HG02938 (cell line): ENCODE measurements at regions not wholly inside any gene's neighbourhood (a gene's known extent, or its start where the extent isn't known, plus 50 kb on each side); places are given as distances from the start of the nearest gene placed in this dataset.
A peak's percentile ranks its signal among the peaks of the same experiment; 100 is the strongest.
"Not testable (repeated sequence)": the region's sequence is repeated elsewhere in the genome, so short reads cannot be mapped to it uniquely, and the experiment has no call there.

Experiments used
- ATAC-seq: cut with Tn5 transposase; IDR thresholded peaks from one replicate; pipeline ENCODE4 v1.9.1; 2021; ENCODE audit warnings: mild to moderate bottlenecking, moderate library complexity; ENCODE audit not compliant: unreplicated experiment

DNA sequence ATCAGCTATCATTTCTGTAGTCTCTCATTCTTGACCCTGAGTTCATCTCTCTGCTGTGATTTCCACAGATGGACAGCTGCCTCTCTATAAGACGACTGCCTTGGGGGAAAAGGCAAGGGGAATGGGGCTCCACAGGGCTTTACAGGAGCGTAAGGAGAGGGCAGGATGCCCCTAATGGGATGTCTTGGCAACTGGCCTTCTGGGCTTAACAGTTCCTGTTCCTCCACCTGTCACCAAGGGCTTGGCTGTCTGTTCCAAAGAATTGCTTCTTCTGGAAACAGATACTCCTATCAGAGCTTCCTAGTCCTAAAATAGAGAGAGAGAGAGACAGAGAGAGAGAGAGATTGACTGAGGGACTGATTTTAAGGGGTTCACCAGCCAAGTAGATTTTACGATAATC is 181.9 kb downstream of the TMEM200A start:
- ATAC-seq = no peak

GRCh38 chr6:130557481-130558112 is 191.8 kb downstream of the TMEM200A start:
- peak; percentile 69 for ATAC-seq

DNA sequence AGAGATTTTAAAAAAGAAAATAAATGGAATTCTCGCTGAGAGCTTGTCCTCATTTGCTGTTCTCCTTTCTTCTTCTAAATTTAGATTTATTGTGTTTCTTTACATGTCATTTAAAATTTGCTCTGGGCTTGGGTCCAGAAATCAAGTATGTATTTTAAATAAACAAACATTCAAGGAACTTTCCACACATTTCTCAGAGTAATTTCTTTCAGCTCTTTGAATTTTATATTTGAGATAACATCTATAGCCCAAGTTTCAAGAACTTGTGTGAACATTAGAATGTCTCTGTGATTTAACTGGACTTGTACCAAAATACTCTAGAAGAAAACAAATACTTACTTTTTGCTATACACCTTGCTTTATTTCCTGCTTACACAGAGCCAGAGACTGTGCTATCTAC is 192.3 kb downstream of the TMEM200A start:
- ATAC-seq = no peak

GRCh38 chr6:130559166-130559565 is 193.3 kb downstream of the TMEM200A start:
- no peak for ATAC-seq

DNA sequence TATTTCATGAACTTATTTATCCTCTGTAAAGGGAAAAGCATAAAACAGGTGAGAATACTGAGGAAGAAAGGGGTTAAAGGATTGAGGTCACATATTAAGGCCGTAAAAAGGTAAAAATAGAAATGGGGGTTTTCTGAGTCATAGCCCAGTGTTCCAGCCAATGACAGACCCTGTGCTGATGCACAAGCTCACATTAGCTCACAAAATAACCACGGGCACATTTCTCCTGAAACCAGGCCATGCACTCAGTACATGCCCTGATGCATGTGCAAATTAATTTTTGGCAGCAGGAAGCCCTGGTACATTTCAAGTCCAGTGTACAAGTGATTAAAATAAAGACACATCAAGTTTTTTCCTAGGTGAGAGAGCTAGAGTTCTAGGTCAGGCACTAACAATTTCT is 194.4 kb downstream of the TMEM200A start:
- no peak for ATAC-seq

DNA sequence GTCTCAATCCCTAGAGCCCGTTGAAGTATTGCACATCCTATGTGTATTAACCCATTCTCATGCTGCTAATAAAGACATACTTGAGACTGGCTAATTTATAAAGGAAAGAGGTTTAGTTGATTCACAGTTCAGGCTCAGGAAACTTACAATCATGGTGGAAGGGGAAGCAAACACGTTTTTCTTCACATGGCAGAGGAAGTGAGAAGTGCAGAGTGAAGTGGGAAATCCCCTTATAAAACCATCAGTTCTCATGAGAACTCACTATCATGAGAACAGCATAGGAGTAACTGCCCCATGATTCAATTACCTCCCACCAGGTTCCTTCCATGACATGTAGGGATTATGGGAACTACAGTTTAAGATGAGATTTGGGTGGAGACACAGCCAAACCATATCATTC is 195.3 kb downstream of the TMEM200A start:
- ATAC-seq = not testable (repeated sequence)

- ATAC-seq = no peak
Observed at GRCh38 chr6:130565696-130566095, 199.9 kb downstream of the TMEM200A start.

- ATAC-seq = no peak
Observed at GRCh38 chr6:130574146-130574545, 208.3 kb downstream of the TMEM200A start.

DNA sequence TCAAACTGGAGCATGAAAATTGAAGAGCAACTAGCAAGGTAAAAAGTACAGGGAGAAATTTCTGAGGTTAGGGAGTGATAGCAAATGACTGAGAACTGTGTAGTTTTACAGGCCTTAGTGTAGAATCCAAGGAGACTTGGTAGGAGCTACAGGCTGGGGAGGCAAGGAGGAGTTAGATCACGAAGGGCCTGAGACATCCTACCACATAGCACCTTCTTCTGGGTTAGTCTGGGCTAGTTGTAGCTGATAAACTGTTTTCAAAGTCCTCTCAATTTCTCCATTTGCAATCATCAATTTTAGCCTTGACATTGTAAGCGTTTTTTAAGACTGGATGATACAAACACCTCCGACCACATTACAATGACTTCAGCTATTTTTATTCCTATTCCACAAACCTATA is 209.7 kb downstream of the TMEM200A start:
- ATAC-seq = no peak

GRCh38 chr6:130575971-130576370 is 210.2 kb downstream of the TMEM200A start:
- ATAC-seq = peak; percentile 99

DNA sequence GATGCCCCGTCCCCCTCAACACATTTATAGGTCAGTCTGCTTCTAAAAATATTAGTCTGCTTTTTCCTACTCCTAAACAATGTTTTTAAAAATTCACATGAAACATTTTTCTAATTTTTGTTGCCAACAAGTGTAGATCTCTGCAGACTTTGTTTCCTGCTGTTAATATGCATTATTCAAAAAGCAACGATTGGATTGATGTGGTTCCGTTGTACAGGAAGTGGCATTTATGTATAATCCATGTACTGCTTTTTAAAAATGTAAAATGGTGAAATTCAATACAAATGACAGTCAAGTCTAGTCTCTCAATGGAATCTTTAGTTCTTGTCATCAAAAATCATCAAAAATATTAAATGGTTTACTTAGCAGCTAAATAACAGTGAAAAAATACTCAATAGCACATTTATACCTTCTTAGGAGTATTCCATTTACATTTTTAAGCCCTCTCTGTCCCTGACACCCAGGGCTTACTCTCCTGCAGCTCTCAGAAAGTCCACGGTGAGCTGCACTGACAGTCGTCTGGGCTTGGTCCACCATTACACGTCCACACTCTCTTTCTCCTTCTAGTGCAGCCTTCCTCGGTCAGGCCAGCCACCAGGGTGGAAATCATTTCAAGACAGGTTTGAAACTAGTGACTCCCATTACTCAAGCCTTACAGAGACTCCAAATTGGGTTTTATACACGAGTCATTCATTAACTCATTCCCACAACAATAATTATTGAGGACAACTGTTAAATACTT is 211.5 kb downstream of the TMEM200A start:
- ATAC-seq = no peak

GRCh38 chr6:130578713-130579112 is 212.9 kb downstream of the TMEM200A start:
- no peak for ATAC-seq

- no peak for ATAC-seq
Observed at GRCh38 chr6:130583268-130583667, 217.5 kb downstream of the TMEM200A start.

- no peak for ATAC-seq
Observed at GRCh38 chr6:130585587-130585986, 219.8 kb downstream of the TMEM200A start.

- ATAC-seq = no peak
Observed at GRCh38 chr6:130587778-130588520, 222.1 kb downstream of the TMEM200A start.

DNA sequence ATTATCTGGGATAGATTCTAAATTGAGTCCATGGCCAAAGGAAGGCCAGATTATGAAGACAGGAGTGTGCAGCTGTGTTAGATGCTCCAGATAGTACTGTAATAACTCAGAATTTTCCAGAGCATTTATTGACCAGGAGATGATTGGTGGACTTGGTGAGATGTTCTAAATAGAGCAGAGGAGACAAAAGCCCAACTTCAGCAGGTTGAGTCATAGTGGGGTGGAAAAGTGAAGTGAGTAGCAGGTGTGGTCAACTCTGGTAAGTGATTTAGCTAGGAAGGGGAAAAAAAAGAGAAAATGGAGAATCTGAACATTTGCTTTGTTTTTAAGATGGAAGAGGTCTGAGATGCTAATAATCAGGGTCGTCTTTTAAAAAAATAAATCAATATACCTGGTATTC is 227.4 kb downstream of the TMEM200A start:
- ATAC-seq = peak; percentile 65

GRCh38 chr6:130593948-130594347 is 228.1 kb downstream of the TMEM200A start:
- no peak for ATAC-seq

DNA sequence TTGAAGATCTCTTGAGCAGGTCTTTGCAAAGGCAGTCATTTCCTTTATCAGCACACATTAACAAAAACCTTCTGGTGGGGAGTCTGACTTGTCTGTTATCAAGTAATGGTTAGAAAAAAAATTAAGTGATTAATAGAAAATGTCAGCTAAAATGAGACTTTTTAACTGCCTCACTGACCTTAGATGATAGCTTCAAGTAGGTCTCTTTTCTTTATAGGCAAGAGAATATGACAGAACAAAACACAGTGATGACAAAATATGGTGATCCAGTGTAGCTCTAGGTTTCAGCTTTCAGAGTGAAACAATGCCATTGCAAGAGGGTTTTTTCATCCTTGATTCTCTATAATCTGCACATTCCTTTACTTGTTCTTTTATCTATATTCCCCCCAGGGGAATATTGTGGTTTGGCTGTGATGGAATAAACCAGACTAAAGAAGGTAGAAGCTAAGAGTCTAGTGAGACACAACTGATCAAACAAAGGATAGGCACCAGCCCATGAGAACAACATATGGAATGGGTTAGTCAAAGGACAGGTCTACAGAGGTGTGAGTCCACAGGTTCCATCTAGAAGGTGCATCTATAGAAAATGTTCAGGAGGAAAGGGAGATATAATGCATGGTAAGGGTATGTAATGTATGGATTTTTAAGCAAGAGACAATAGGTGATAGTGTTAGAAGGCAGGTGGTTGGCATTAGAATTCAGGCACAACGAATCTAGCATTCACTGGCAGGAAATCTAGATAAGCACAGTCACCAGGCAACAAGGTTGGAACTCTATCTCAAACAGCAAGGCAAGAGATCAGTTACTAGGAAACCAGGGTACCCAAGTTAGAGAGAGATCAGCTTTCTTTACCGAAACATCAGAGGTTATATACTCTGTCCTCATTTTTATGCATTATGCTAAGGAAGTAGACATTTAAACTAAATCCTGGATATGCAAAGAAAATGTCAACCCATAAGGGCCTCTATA is 228.9 kb upstream of the SMLR1 start:
- no peak for ATAC-seq

DNA sequence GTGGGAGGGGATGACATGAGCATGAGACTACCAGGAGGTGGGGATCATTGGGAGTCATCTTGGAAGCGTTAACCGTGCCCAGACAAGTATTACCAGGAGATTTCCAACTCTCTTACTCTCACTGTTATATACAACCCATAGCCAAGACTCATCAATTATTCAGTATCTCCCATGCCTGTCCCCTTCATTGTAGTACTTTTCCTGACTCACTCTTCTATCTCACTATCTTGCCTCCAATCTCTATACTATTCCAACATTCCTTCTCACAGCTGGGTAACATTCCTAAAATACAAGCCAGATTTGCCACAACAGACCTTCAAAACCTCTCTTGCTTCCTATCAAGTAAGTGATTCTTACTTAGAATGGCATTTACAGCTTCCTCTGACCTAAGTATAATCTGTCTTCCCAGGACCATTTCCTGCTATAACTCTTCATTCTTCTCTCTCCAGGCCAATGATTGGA is 226.3 kb upstream of the SMLR1 start:
- ATAC-seq = no peak

GRCh38 chr6:130602151-130602770 is 224.9 kb upstream of the SMLR1 start:
- no peak for ATAC-seq
